Mesenchymal stem cell (in vitro differentiated cells and primary cell): ENCODE measurements at regions not wholly inside any gene's neighbourhood (a gene's known extent, or its start where the extent isn't known, plus 50 kb on each side); places are given as distances from the start of the nearest gene placed in this dataset.

ENCODE experiments used
- DNase-seq: peaks from one replicate; pipeline ENCODE4 v3.0.0-alpha.2; 2013
- H2AFZ ChIP-seq: one replicate; pipeline ENCODE4 v1.6.1; 2013; ENCODE audit warnings: low read depth, mild to moderate bottlenecking, control low read depth, inconsistent platforms, low read length, moderate library complexity
- H2AK5ac ChIP-seq: 2 replicates; pipeline ENCODE4 v1.6.1; 2013; ENCODE audit warnings: low read length, moderate library complexity, mild to moderate bottlenecking, inconsistent platforms; ENCODE audit not compliant: severe bottlenecking
- H2BK120ac ChIP-seq: one replicate; pipeline ENCODE4 v1.6.1; 2013; ENCODE audit warnings: low read depth, mild to moderate bottlenecking, inconsistent platforms, low read length, moderate library complexity
- H2BK12ac ChIP-seq, 2 experiments: one replicate each; pipeline ENCODE4 v1.6.1; 2013; ENCODE audit warnings: inconsistent platforms in 2 of 2, low read length in 2 of 2, mild to moderate bottlenecking in 2 of 2, moderate library complexity in 2 of 2, control low read depth in 1 of 2
- H2BK15ac ChIP-seq: one replicate; pipeline ENCODE4 v1.6.1; 2013; ENCODE audit warnings: mild to moderate bottlenecking, low read depth, inconsistent platforms; ENCODE audit not compliant: poor library complexity, severe bottlenecking
- H2BK5ac ChIP-seq: 2 replicates; pipeline ENCODE4 v1.6.1; 2013; ENCODE audit warnings: low read depth, mild to moderate bottlenecking, low read length, control low read depth, inconsistent platforms; ENCODE audit not compliant: poor library complexity, severe bottlenecking
- H3K14ac ChIP-seq, 2 experiments: one replicate each; pipeline ENCODE4 v1.6.1; 2013; ENCODE audit warnings: inconsistent platforms in 2 of 2, low read length in 2 of 2, control low read depth in 1 of 2, mild to moderate bottlenecking in 1 of 2, moderate library complexity in 1 of 2
- H3K18ac ChIP-seq, 2 experiments: one replicate each; pipeline ENCODE4 v1.6.1; 2013; ENCODE audit warnings: inconsistent platforms in 2 of 2, low read length in 2 of 2, control low read depth in 1 of 2, low read depth in 1 of 2, mild to moderate bottlenecking in 1 of 2
- H3K23ac ChIP-seq, 2 experiments: one replicate each; pipeline ENCODE4 v1.6.1; 2013; ENCODE audit warnings: inconsistent platforms in 2 of 2, low read length in 2 of 2, mild to moderate bottlenecking in 2 of 2, moderate library complexity in 2 of 2, control low read depth in 1 of 2
- H3K27ac ChIP-seq: 2 replicates; pipeline ENCODE4 v1.5.1; 2013; ENCODE audit warnings: mild to moderate bottlenecking, moderate library complexity, low read length, control low read depth, inconsistent platforms; ENCODE audit not compliant: poor library complexity, severe bottlenecking
- H3K27me3 ChIP-seq, 2 experiments: 2 replicates each; pipeline versions ENCODE4 v1.6.1 to v1.7.0; 2013; ENCODE audit warnings: low read length in 2 of 2, mild to moderate bottlenecking in 2 of 2, moderate library complexity in 2 of 2, control low read depth in 1 of 2, inconsistent platforms in 1 of 2; ENCODE audit not compliant: control insufficient read depth in 1 of 2, insufficient read depth in 1 of 2
- H3K36me3 ChIP-seq, 2 experiments: 2 replicates each; pipeline versions ENCODE4 v1.6.1 to v1.7.0; 2013; ENCODE audit warnings: low read length in 2 of 2, control low read depth in 1 of 2, inconsistent platforms in 1 of 2, low read depth in 1 of 2, mild to moderate bottlenecking in 1 of 2; ENCODE audit not compliant: insufficient read depth in 2 of 2, control insufficient read depth in 1 of 2
- H3K4ac ChIP-seq, 2 experiments: one replicate each; pipeline ENCODE4 v1.6.1; 2013; ENCODE audit warnings: inconsistent platforms in 2 of 2, low read length in 2 of 2, mild to moderate bottlenecking in 2 of 2, moderate library complexity in 2 of 2, control low read depth in 1 of 2, low read depth in 1 of 2
- H3K4me1 ChIP-seq: 2 replicates; pipeline ENCODE4 v1.6.1; 2013; ENCODE audit warnings: low read depth, low read length, control low read depth; ENCODE audit not compliant: control insufficient read depth, insufficient read depth
- H3K4me2 ChIP-seq: 2 replicates; pipeline ENCODE4 v1.6.1; 2013; ENCODE audit warnings: low read length, mild to moderate bottlenecking, inconsistent platforms; ENCODE audit not compliant: poor library complexity, severe bottlenecking
- H3K4me3 ChIP-seq, 2 experiments: 2 replicates each; pipeline versions ENCODE4 v1.5.1 to v1.7.0; 2013; ENCODE audit warnings: low read length in 2 of 2, mild to moderate bottlenecking in 2 of 2, control low read depth in 1 of 2, low read depth in 1 of 2; ENCODE audit not compliant: insufficient read depth in 1 of 2
- H3K79me1 ChIP-seq: replicated peaks from 2 replicates; pipeline ENCODE4 v1.6.1; 2013; ENCODE audit warnings: mild to moderate bottlenecking, control low read depth, low read length, inconsistent platforms; ENCODE audit not compliant: poor library complexity, severe bottlenecking
- H3K9ac ChIP-seq: 2 replicates; pipeline ENCODE4 v1.7.0; 2013; ENCODE audit warnings: mild to moderate bottlenecking, low read length, moderate library complexity
- H3K9me3 ChIP-seq: 2 replicates; pipeline ENCODE4 v1.7.0; 2013; ENCODE audit warnings: mild to moderate bottlenecking, low read length; ENCODE audit not compliant: control insufficient read depth
- H4K8ac ChIP-seq: one replicate; pipeline ENCODE4 v1.6.1; 2013; ENCODE audit warnings: inconsistent platforms, mild to moderate bottlenecking, low read length, moderate library complexity
- H4K91ac ChIP-seq: one replicate; pipeline ENCODE4 v1.6.1; 2013; ENCODE audit warnings: mild to moderate bottlenecking, low read length, inconsistent platforms
- WGBS: methylation state at CpG from one replicate; pipeline ENCODE4 v1.1.7; 2013; ENCODE audit warnings: mixed read lengths; 5-methylcytosine and 5-hydroxymethylcytosine counted together

GRCh38 chr22:44650806-44651205 is 51.2 kb upstream of the PRR5 start:
- Histone ChIP-seq H3K9ac (no peak overlapping the region), H2BK120ac (no peak overlapping the region), H3K27ac (no peak overlapping the region), H4K8ac (no peak overlapping the region), H3K23ac (no peak overlapping the region), H4K91ac (no peak overlapping the region), H3K27me3 (peaks cover 0 to 14% of the 10 kb centered on the region in 2 experiments), H2AFZ (no peak overlapping the region), H2AK5ac (no peak overlapping the region), H2BK15ac (no peak overlapping the region), H2BK12ac (no peak overlapping the region), H3K18ac (no peak overlapping the region), H3K36me3 (no peaks in the 10 kb centered on the region), H2BK5ac (no peak overlapping the region), H3K4ac (no peak overlapping the region), H3K4me3 (no peak overlapping the region), H3K79me1 (no peaks in the 10 kb centered on the region), H3K4me1 (no peaks in the 10 kb centered on the region), H3K4me2 (no peak overlapping the region), H3K14ac (no peak overlapping the region), H3K9me3 (peaks cover 7% of the 10 kb centered on the region)
- no peak for DNase-seq
- 100% methylated on average over 1 of the region's 2 CpGs for WGBS

DNA sequence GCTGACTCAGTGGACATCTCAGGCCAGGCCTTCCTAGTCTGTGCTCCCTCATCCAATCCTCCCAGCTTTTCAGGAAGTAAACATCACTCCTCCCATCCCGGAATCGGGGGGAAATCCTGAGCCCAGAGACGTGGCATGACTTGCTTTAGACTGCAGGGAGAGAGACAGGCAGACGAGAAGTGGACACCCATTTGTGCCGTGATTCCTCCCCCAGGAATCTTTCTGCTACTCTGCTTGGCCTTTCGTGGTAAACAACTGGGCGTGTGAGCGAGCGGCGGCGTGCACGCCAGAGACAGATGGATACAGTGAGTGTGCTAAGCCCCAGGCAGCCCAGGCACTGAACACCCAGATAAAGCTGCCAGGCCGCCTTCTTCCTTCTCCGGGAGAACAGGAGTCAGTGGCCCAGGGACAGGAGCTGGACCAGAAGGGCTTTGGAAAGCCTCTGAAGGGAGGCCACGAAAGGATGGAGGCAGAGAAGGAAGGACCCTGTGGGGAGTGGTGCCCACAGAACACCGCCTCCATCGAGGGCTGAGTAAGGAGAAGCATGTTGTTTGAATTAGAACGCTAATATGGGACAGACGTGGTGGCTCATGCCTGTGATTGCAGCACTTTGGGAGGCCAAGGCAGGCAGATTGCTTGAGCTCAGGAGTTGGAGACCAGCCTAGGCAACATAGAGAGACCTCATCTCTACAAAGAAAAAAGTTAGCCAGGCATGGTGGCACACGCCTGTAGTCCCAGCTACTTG is 53.0 kb upstream of the PRR5 start:
- no peak overlapping the region for H4K91ac ChIP-seq
- no peak overlapping the region for H2AFZ ChIP-seq
- no peaks in the 10 kb centered on the region for H3K36me3 ChIP-seq
- WGBS: 83% methylated on average over 20 of the region's 20 CpGs
- DNase-seq: peak; percentile 58
- no peaks in the 10 kb centered on the region for H3K79me1 ChIP-seq
- H4K8ac ChIP-seq: no peak overlapping the region
- no peak overlapping the region for H2BK15ac ChIP-seq
- no peak overlapping the region for H3K4me2 ChIP-seq
- H2BK120ac ChIP-seq: no peak overlapping the region
- no peak overlapping the region for H3K27ac ChIP-seq
- no peak overlapping the region for H3K23ac ChIP-seq
- no peak overlapping the region for H3K14ac ChIP-seq
- H2BK12ac ChIP-seq: no peak overlapping the region
- no peaks in the 10 kb centered on the region for H3K4me1 ChIP-seq
- no peak overlapping the region for H3K4ac ChIP-seq
- no peak overlapping the region for H2AK5ac ChIP-seq
- peak overlapping the region in 1 of 2 experiments; percentile 68 for H3K4me3 ChIP-seq
- H3K27me3 ChIP-seq: peaks cover 0 to 14% of the 10 kb centered on the region in 2 experiments
- no peak overlapping the region for H3K18ac ChIP-seq
- peaks cover 7% of the 10 kb centered on the region for H3K9me3 ChIP-seq
- H3K9ac ChIP-seq: peak overlapping the region; percentile 89
- H2BK5ac ChIP-seq: no peak overlapping the region

DNA sequence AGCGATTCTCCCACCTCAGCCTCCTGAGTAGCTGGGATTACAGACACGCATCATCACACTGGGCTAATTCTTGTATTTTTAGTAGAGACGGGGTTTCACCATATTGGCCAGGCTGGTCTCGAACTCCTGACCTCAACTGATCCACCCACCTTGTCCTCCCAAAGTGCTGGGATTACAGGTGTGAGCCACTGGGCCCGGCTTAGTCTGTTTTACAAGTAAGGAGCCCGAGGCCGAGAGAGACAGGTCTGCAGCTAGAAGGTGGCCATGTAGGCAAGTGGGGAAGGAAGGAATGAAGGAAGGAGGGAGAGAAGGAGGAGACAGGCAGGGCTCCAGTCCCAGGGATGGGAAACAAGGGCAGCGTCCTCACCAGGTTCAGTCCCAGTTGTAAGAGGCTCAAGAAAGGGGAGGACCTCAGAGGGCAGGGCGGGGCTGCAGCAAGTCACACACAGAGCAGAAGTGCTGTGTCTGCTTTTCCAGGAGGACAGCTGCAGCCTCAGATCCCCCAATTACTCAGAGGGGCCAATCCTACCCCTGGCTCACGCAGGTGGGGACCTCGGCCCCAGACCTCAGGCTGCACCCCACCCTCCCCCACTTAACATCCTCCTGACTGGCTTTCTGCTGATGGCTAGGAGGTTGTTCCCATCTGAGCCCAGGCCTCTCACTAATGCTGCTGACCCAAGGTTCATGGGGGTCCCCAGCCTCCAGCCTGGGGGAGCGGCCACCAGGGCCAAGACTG is 53.8 kb upstream of the PRR5 start:
- Histone ChIP-seq H2BK120ac (no peak overlapping the region), H3K4me1 (no peaks in the 10 kb centered on the region), H2BK12ac (no peak overlapping the region), H2AK5ac (no peak overlapping the region), H3K36me3 (no peaks in the 10 kb centered on the region), H2AFZ (no peak overlapping the region), H3K27me3 (peaks cover 0 to 14% of the 10 kb centered on the region in 2 experiments), H3K14ac (peak overlapping the region in 1 of 2 experiments; percentile 18), H2BK15ac (no peak overlapping the region), H3K79me1 (no peaks in the 10 kb centered on the region), H3K4me2 (no peak overlapping the region), H3K4ac (no peak overlapping the region), H3K9me3 (peaks cover 5% of the 10 kb centered on the region), H3K27ac (no peak overlapping the region), H3K18ac (no peak overlapping the region), H3K4me3 (peak overlapping the region in 1 of 2 experiments; percentile 68), H3K9ac (peak overlapping the region; percentile 89), H4K91ac (no peak overlapping the region), H2BK5ac (no peak overlapping the region), H4K8ac (no peak overlapping the region), H3K23ac (no peak overlapping the region)
- 80% methylated on average over 11 of the region's 12 CpGs for WGBS
- no peak for DNase-seq

- Histone ChIP-seq H2BK15ac (no peak overlapping the region), H2AFZ (no peak overlapping the region), H2BK120ac (no peak overlapping the region), H3K36me3 (no peaks in the 10 kb centered on the region), H3K4ac (no peak overlapping the region), H4K8ac (no peak overlapping the region), H3K18ac (no peak overlapping the region), H3K27ac (no peak overlapping the region), H3K27me3 (peaks cover 0 to 14% of the 10 kb centered on the region in 2 experiments), H4K91ac (no peak overlapping the region), H3K14ac (no peak overlapping the region), H3K9ac (no peak overlapping the region), H3K9me3 (no peaks in the 10 kb centered on the region), H2AK5ac (no peak overlapping the region), H2BK12ac (no peak overlapping the region), H3K4me2 (no peak overlapping the region), H3K4me3 (no peak overlapping the region), H3K23ac (no peak overlapping the region), H2BK5ac (no peak overlapping the region), H3K79me1 (no peaks in the 10 kb centered on the region), H3K4me1 (no peaks in the 10 kb centered on the region)
- 88% methylated on average over 5 of the region's 7 CpGs for WGBS
- DNase-seq: no peak
These were observed 54.9 kb upstream of the PRR5 start for GRCh38 chr22:44647141-44647540.
